ENCODE measurements at regions not wholly inside any gene's neighbourhood (a gene's known extent, or its start where the extent isn't known, plus 50 kb on each side); places are given as distances from the start of the nearest gene placed in this dataset.

GRCh38 chr20:24257171-24257570 is 212.3 kb upstream of the SYNDIG1 start (continued):
- TF ChIP-seq GABPA (IDR thresholded peaks at IDR 0.05 in 1 of 2, conservative IDR thresholded peaks at IDR 0.05 in 1 of 2) (no peak), REST (IDR thresholded peaks at IDR 0.05) (no peak), RAD21 (IDR thresholded peaks at IDR 0.05) (no peak)

- H3K9me3 ChIP-seq (ENCODE audit: control insufficient read depth in 4 of 4, low read length in 3 of 4) = peaks cover 0 to 1% (median 0%) of the 10 kb centered on the region in 4 donors
- no peaks in the 10 kb centered on the region for H3K4me1 ChIP-seq (ENCODE audit: control insufficient read depth in 4 of 4, insufficient read depth in 4 of 4, low read length in 3 of 4)
- TF ChIP-seq FOXA2 (IDR thresholded peaks at IDR 0.05) = no peak
- no peak for TF ChIP-seq ATF3 (IDR thresholded peaks at IDR 0.05)
- WGBS = 91% methylated on average over 9 of the region's 9 CpGs
- H3K9ac ChIP-seq (ENCODE audit: low read depth in 1 of 2, low read length in 2 of 2) = no peak overlapping the region
- H3K36me3 ChIP-seq (ENCODE audit: control insufficient read depth in 4 of 4, insufficient read depth in 3 of 4, low read depth in 1 of 4, low read length in 3 of 4) = no peaks in the 10 kb centered on the region
- no peak for DNase-seq (ENCODE audit: low spot score)
- H3K27ac ChIP-seq (ENCODE audit: low read depth in 1 of 2, low read length in 2 of 2) = no peak overlapping the region
- H3K4me3 ChIP-seq (ENCODE audit: low read depth in 1 of 3, low read length in 3 of 3) = no peak overlapping the region
- peaks cover 0 to 4% (median 0%) of the 10 kb centered on the region in 4 donors for H3K27me3 ChIP-seq (ENCODE audit: control insufficient read depth in 4 of 4, insufficient read depth in 4 of 4, low read length in 3 of 4)
Measured at GRCh38 chr20:24256307-24256706, 213.1 kb upstream of the SYNDIG1 start.

GRCh38 chr20:24254480-24254879 is 214.9 kb upstream of the SYNDIG1 start:
- TF ChIP-seq MAX (IDR thresholded peaks at IDR 0.05) = no peak
- no peak for TF ChIP-seq EGR1 (IDR thresholded peaks at IDR 0.05; ENCODE audit: low read depth in 2 of 2)
- no peak for TF ChIP-seq GABPA (IDR thresholded peaks at IDR 0.05 in 1 of 2, conservative IDR thresholded peaks at IDR 0.05 in 1 of 2)
- no peak for TF ChIP-seq RXRA (IDR thresholded peaks at IDR 0.05)
- TF ChIP-seq TAF1 (conservative IDR thresholded peaks at IDR 0.05) = no peak
- TF ChIP-seq RAD21 (IDR thresholded peaks at IDR 0.05) = no peak
- no peak for TF ChIP-seq SP1 (IDR thresholded peaks at IDR 0.05)
- no peak for TF ChIP-seq HNF4G (IDR thresholded peaks at IDR 0.05)
- no peak for TF ChIP-seq NR2F2 (IDR thresholded peaks at IDR 0.05)
- no peak for TF ChIP-seq HNF4A (conservative IDR thresholded peaks at IDR 0.05)
- no peak for TF ChIP-seq ZBTB33 (IDR thresholded peaks at IDR 0.05)
- no peak for TF ChIP-seq REST (IDR thresholded peaks at IDR 0.05)
- TF ChIP-seq FOXA2 (IDR thresholded peaks at IDR 0.05) = no peak
- no peak for TF ChIP-seq CTCF (IDR thresholded peaks at IDR 0.05; ENCODE audit: low read depth, low read length, missing input control)
- Histone ChIP-seq H3K36me3 (ENCODE audit: control insufficient read depth in 4 of 4, insufficient read depth in 3 of 4, low read depth in 1 of 4, low read length in 3 of 4) (no peaks in the 10 kb centered on the region), H3K4me3 (ENCODE audit: low read depth in 1 of 3, low read length in 3 of 3) (no peak overlapping the region), H3K27ac (ENCODE audit: low read depth in 1 of 2, low read length in 2 of 2) (no peak overlapping the region), H3K27me3 (ENCODE audit: control insufficient read depth in 4 of 4, insufficient read depth in 4 of 4, low read length in 3 of 4) (peaks cover 0 to 4% (median 0%) of the 10 kb centered on the region in 4 donors), H3K9ac (ENCODE audit: low read depth in 1 of 2, low read length in 2 of 2) (no peak overlapping the region), H3K9me3 (ENCODE audit: control insufficient read depth in 4 of 4, low read length in 3 of 4) (peaks cover 0 to 2% (median 0%) of the 10 kb centered on the region in 4 donors), H3K4me1 (ENCODE audit: control insufficient read depth in 4 of 4, insufficient read depth in 4 of 4, low read length in 3 of 4) (no peaks in the 10 kb centered on the region)
- WGBS = 88% methylated on average over 3 of the region's 3 CpGs
- DNase-seq (ENCODE audit: low spot score) = no peak
